CD4-positive, alpha-beta T cell treated with Interleukin-21 for 1 hour (primary cell): ENCODE measurements at regions not wholly inside any gene's neighbourhood (a gene's known extent, or its start where the extent isn't known, plus 50 kb on each side); places are given as distances from the start of the nearest gene placed in this dataset.
A peak's percentile ranks its signal among the peaks of the same experiment; 100 is the strongest.
"Not testable (repeated sequence)": the region's sequence is repeated elsewhere in the genome, so short reads cannot be mapped to it uniquely, and the experiment has no call there.

Experiments used
- DNase-seq: peaks from one replicate; pipeline ENCODE4 v3.0.0-alpha.2; 2020

- DNase-seq = no peak
Measured at GRCh38 chr6:99668036-99668705, 61.5 kb downstream of the PRDM13 start.

DNA sequence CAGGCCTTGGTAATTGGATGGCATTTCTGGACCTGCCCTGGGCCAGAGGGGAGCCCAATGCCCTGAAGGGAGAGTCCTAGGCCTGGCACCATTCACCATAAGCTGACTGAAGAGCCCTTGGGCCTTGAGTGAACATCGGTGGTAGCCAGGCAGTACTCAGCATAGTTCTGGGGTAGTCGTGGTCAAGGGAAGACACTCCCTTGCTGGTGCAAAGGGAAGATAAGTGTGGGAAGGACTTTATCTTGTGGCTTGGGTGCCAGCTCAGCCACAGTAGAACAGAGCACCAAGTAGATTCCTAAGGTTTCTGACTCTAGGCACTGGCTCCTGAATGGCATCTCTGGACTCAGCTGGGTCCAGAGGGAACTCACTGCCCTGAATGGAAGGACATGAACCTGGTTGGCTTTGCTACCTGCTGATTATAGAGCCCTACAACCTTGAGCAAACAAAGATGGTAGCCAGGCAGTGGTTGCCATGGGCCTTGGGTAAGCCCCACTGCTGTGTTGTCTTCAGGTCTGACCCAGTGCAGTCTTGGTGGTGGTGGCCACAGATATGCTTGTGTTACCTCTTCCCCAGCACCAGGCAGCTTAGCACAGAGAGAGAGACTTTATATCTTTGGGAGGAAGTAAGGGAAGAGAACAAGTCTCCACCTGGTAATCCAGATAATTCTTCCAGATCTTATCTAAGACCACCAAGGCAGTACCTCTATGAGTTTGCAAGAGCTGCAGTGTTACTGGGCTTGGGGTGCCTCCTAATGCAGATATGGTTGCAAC is 83.5 kb downstream of the PRDM13 start:
- no peak for DNase-seq

GRCh38 chr6:99702287-99702686 is 95.7 kb downstream of the PRDM13 start:
- not testable (repeated sequence) for DNase-seq

- DNase-seq = no peak
Measured at GRCh38 chr6:99709062-99709461, 102.4 kb downstream of the PRDM13 start.

DNA sequence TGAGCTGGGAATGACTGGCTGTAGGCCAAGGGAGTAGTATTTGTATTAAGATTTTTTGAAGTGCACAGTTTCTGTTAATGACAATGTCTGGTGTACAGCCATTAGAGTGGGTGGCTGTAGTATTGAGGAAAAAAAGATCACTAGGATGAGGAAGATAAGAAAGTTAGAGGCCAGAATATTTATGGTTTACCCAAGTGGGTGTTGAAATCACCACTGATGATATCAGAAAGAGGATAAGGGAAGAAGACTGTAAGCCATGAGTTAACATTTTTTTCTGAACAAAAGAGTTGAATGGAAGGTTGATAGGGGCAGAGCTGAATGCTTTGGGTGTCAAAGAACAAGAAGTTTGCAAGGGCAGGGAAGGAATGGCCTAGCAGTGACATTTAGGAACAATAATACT is 104.7 kb downstream of the PRDM13 start:
- DNase-seq = no peak

GRCh38 chr6:99711925-99712324 is 105.3 kb downstream of the PRDM13 start:
- no peak for DNase-seq

DNA sequence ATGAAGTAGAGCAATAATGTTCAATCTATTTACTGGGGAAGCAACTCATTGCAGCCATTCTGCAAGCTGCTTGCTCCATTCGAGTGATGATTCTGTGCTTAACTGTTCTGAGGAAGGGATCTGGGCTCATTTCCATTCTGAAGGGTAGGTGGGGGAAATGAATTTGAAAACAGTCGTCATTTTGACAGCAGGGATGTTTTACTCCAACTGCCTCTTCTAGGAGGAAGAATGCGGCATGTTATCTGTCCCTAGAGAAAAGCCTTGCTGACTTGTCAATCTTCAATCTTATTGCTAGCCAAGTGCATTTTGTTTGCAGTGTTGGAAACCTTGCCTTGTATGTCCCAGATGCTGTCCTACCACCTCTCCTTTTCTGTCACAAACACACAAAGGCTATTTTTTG is 105.9 kb downstream of the PRDM13 start:
- DNase-seq = no peak

GRCh38 chr6:99722043-99722442 is 115.4 kb downstream of the PRDM13 start:
- not testable (repeated sequence) for DNase-seq

DNA sequence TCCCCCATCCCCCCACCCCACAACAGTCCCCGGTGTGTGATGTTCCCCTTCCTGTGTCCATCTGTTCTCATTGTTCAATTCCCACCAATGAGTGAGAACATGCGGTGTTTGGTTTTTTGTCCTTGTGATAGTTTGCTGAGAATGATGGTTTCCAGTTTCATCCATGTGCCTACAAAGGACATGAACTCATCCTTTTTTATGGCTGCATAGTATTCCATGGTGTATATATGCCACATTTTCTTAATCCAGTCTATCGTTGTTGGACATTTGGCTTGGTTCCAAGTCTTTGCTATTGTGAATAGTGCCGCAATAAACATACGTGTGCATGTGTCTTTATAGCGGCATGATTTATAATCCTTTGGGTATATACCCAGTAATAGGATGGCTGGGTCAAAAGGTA is 123.6 kb downstream of the PRDM13 start:
- not testable (repeated sequence) for DNase-seq

DNA sequence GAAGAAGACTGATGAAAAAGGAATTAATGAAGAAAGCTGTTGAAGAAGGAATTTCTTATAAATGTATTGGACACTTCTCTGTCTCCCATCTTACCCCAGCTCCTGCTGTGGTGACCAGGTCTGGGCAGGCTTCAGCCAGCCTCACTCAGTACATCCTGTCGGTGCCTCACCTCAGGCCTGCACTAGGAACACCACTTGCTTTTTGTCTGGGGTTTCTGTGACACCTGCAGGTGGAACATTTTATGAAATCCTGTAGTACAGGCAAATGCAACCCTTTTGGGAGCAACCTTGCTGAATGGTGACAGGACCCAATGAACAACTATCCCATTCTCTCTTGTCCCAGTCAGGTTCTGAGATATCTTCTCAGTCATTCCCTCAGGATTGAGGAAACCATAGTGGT is 129.7 kb downstream of the PRDM13 start:
- no peak for DNase-seq

DNA sequence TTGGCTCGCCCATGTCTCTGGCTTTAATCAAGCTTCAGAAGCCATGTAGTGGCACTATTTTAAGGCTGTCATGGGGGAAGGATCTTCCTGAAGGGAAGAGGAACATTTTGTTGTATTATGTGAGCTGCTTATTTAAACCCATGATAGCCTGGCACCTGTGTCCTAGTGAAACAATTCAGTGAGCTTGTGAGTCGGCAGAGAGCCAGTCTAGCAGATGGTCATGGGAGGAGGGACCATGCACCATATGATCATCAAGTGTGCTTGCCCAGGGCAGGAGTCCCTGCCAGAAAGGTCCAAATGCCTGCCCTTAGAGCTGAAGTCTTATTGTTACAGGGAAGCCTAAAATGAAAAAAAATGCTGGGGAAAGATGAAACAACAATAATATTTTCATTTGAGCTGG is 132.9 kb downstream of the PRDM13 start:
- no peak for DNase-seq

GRCh38 chr6:99741092-99741491 is 134.5 kb downstream of the PRDM13 start:
- DNase-seq = no peak

DNA sequence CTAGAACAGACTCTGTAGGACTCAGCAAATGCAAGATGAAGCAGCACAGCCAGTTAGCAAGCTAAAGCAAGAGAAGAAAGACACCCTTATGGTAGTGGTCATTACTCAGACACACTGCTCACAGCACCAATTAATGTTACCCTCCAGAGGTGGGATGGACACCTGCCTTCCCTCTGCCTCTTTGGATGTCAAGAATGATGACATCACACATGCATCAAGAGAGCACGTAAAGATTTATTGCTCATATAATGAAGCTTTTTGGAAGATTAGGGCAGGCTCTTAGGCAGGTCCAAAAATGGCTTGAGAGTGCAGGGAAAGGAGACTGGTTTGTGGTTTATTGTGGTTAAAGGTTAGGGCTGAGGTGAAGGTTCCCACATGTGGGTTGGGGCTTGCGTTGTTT is 137.0 kb downstream of the PRDM13 start:
- no peak for DNase-seq

GRCh38 chr6:99745651-99746050 is 139.0 kb downstream of the PRDM13 start:
- no peak for DNase-seq

GRCh38 chr6:99746261-99746895 is 139.7 kb downstream of the PRDM13 start:
- peak; percentile 70 for DNase-seq

GRCh38 chr6:99761711-99762110 is 155.1 kb downstream of the PRDM13 start:
- no peak for DNase-seq

DNA sequence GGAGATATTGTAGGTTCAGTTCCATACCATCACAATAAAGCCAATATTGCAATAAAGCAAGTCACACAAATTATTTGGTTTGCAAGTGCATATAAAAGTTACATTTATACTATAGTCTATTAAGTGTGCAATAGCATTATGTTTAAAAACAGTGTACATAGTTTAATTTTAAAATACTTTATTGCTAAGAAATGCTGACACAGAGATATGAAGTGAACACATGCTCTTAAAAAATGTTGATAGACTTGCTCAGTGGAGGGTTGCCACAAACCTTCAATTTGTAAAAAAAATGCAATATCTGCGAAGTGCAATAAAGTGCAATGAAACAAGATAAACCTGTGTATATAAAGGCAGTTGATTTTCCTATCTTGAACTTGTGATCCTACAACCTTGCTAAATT is 161.5 kb downstream of the PRDM13 start:
- no peak for DNase-seq

DNA sequence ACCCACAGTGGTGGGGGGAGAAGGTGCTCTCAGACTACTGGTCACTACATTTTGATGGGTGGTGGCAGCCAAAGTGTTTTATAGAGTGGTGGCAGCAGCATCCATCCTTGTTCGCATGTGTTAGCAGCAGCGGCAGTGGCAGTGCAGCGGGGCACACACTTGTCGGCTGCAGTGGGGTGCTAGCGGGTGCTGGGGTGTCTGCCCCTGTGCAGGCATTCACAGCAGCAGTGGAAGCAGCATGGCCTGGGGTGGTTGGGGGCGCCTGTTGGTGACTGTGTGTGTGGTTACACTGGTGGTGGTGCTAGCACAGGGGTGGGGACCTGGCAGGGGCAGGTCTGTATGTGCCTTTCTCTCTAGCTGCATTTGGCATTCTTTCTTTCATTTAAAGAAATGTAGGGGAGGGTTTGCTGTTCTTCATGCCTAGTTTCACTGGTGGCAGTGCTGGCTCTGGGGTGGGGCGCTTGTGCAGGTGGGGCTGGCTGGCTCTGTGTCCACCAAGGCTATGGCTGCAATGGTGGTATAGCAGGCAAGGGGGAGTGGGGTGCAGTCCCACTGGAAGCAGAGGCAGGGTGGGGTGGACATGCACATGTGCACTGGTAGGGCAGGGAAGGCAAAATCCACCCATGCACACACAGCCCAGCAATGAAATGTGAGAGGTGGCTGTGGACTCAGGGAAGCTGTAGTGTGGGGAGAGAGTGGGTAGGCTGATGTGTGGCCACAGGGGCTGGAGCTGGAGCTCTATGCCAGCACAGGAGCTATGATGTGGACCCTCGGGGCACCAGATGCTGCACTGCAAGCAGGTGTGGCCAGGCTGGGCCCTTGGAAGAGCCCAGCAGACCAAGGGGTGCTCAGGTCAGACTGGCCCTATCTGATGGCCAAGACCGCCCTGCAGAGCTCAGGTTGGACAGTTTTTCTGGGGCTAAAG is 173.3 kb downstream of the PRDM13 start:
- DNase-seq = no peak

DNA sequence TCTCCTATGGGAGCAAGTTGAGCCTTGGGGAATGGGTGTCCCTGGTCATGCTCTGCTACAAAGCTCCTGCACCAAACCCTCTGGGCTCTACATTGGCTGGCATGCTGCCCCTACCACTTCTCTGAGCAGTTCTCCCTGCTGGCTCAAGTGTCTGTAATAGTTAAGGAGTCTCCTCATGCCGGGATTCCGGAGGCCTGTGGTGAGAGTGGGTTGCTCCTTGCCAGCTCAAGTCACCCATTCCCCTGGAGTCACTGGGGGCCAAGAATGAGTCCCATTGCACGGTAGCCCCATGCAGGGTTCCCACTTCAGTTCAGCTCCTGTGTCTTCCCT is 173.9 kb downstream of the PRDM13 start:
- DNase-seq = no peak

DNA sequence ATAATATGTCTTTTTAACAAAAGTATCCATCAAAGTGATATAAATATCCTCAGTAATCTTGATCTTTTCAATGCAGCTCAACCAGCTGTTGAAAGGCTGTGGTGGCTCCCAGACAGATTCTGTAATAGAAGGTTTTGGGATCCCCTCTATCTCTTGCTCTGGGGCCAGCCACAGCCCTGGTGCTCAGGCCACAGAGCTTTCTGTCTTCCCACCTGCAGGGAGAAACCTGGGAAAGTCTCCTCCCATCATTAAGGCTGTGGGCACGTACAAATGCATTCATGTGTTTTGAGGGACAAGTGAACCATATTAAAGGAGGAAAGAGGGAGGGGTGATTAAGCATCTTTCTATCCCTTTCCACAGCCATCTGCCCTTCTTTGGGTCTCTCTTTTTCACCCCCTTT is 183.1 kb downstream of the PRDM13 start:
- no peak for DNase-seq

- no peak for DNase-seq
Measured at GRCh38 chr6:99790679-99791078, 184.0 kb downstream of the PRDM13 start.

GRCh38 chr6:99801805-99802204 is 192.2 kb downstream of the MCHR2 start:
- DNase-seq = no peak

DNA sequence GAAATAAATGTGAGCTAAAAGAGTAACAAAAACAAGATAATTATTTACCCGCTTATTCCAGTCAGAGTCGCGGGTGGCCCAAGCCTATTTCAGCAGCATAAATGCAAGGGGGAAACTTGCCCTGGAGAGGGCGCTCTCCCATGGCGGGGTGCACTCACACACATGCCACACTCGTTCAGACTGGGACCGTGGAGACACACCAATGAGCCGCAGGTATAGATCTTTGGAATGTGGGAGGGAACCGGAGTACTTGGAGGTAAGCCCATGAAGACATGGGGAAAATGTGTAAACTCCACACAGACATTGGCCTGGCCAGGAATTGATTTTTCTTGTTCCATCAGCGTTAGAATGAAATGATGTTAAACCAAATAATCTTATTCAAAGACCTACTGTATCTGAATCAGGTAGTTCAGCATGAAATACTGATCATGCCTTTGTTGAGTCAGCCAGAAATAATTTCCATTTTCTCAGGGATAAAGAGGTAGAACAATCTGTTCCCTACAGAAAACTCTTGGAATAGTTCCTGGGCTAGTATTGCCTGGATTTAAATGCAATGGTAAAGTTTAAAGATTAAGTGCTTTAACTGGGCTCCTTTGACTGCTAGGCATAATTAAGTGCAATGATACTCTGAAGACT is 191.5 kb downstream of the MCHR2 start:
- DNase-seq = no peak
